Mucosa of descending colon (tissue), 3 donors: ENCODE measurements at regions not wholly inside any gene's neighbourhood (a gene's known extent, or its start where the extent isn't known, plus 50 kb on each side); places are given as distances from the start of the nearest gene placed in this dataset.

Experiments used
- ATAC-seq: fragments of 200-7000 bp; cut with Tn5 transposase; one replicate; pipeline ENCODE4 v1.9.1; 2020; ENCODE audit warnings: mild to moderate bottlenecking, moderate library complexity
- DNase-seq, 3 donors: peaks; one replicate each; pipeline ENCODE4 v3.0.0-alpha.2; 2020
- H3K36me3 ChIP-seq: fragments of 200-600 bp; one replicate; pipeline ENCODE4 v1.8.0; 2021; ENCODE audit warnings: low read depth, mild to moderate bottlenecking
- H3K4me1 ChIP-seq: fragments of 200-600 bp; one replicate; pipeline ENCODE4 v1.8.0; 2021; ENCODE audit warnings: low read depth, mild to moderate bottlenecking
- H3K4me3 ChIP-seq: fragments of 200-600 bp; one replicate; pipeline ENCODE4 v1.8.0; 2021; ENCODE audit warnings: mild to moderate bottlenecking
- H3K9me3 ChIP-seq: fragments of 200-600 bp; one replicate; pipeline ENCODE4 v1.8.0; 2021; ENCODE audit warnings: mild to moderate bottlenecking
- intact Hi-C, 2 donors: fragments of 100-400 bp; cut with DNase I in 1 of 2; cut with micrococcal nuclease in 1 of 2; formaldehyde crosslinking; loops; one replicate each; pipeline versions ENCODE4 v1.11.0 to v1.11.1; 2022; cut with DNase I, micrococcal nuclease
- TF ChIP-seq, protein P1 (sequence below): fragments of 200-600 bp; IDR thresholded peaks from one replicate; pipeline ENCODE4 v1.8.0; 2022; ENCODE audit warnings: antibody characterized with exemption, mild to moderate bottlenecking
- donor health status: DM: no; HTN: no; CAD: no; lungs with moderate emphysema.
- donor health status: DM: no; HTN: no; CAD: no.
- donor health status: DM: no; HTN: yes; CAD: no.

GRCh38 chr3:70880421-70880820 is 568.0 kb upstream of the MDFIC2 start:
- Histone ChIP-seq H3K9me3 (no peaks in the 10 kb centered on the region), H3K4me3 (no peak overlapping the region), H3K36me3 (no peaks in the 10 kb centered on the region), H3K4me1 (no peaks in the 10 kb centered on the region)
- TF ChIP-seq, protein P1, sequence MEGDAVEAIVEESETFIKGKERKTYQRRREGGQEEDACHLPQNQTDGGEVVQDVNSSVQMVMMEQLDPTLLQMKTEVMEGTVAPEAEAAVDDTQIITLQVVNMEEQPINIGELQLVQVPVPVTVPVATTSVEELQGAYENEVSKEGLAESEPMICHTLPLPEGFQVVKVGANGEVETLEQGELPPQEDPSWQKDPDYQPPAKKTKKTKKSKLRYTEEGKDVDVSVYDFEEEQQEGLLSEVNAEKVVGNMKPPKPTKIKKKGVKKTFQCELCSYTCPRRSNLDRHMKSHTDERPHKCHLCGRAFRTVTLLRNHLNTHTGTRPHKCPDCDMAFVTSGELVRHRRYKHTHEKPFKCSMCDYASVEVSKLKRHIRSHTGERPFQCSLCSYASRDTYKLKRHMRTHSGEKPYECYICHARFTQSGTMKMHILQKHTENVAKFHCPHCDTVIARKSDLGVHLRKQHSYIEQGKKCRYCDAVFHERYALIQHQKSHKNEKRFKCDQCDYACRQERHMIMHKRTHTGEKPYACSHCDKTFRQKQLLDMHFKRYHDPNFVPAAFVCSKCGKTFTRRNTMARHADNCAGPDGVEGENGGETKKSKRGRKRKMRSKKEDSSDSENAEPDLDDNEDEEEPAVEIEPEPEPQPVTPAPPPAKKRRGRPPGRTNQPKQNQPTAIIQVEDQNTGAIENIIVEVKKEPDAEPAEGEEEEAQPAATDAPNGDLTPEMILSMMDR = no peak
- intact Hi-C loops = no loop called here
- no peak for ATAC-seq
- DNase-seq = no peak

DNA sequence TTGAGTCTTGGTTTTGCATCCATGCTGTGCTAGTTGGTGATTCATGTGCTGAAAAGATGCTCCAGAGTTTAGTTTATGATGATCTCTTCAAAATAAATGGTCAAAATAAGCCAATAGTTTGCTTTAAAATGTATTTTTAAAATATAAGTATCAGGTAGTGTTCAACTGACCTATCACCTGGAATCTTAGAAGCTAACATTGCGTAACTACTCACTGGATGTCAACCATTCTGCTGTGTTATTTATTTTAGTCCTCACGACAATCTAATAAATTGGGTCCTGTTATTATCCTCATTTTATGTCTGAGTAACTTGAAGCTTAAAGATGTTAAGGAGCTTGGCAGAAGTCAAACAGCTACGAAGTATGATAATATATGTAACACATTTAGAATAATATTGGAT is 563.7 kb upstream of the MDFIC2 start:
- TF ChIP-seq, protein P1 = no peak

DNA sequence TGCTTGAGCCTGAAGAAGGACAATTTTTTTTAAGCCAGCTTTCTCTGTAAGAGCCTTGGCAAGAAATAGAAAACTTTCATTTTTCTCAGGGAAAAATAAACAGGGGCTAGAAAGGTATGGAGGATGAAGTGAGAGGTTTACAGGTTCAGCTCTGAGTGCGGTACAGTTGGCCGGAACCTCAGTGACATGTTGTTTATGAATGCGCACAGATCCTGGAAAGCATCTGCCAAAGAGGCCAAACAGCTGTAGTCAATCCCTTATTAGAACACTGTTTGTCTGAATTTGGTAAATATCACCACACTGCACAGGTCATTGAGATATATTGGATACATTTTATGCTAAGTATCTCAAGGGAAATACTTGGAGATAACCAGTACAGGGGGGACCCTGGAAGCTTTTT is 561.8 kb upstream of the MDFIC2 start:
- H3K4me1 ChIP-seq = no peaks in the 10 kb centered on the region
- no peak overlapping the region for H3K4me3 ChIP-seq
- H3K36me3 ChIP-seq = no peaks in the 10 kb centered on the region
- intact Hi-C loops = no loop called here
- no peaks in the 10 kb centered on the region for H3K9me3 ChIP-seq
- ATAC-seq = no peak
- TF ChIP-seq, protein P1 = no peak
- DNase-seq = no peak

More for the DNA sequence above, 563.7 kb upstream of the MDFIC2 start:
- ATAC-seq = no peak
- H3K36me3 ChIP-seq = no peaks in the 10 kb centered on the region
- H3K9me3 ChIP-seq = no peaks in the 10 kb centered on the region
- no peak for DNase-seq
- intact Hi-C loops = no loop called here
- no peak overlapping the region for H3K4me3 ChIP-seq
- no peaks in the 10 kb centered on the region for H3K4me1 ChIP-seq

DNA sequence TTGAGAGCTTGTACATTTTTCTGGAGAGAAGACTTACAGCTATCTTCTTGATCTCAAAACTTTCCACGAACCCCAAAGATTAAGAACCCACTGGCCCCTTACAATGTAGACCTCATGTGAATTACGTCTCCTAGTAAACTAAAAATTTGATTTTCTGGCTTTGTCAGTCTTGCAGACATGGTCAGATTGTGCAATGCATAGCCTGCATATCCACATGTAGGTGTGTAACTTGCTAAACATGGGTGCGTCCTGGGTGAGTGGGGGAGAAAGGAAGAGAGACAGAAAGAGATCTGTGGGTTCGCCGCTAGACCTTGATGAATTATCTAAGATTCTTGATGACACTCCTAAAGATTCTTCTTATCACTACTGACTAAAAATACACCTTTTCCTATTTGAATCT is 561.2 kb upstream of the MDFIC2 start:
- H3K4me1 ChIP-seq = no peaks in the 10 kb centered on the region
- H3K36me3 ChIP-seq = no peaks in the 10 kb centered on the region
- H3K4me3 ChIP-seq = no peak overlapping the region
- DNase-seq (no peak), ATAC-seq (no peak)
- TF ChIP-seq, protein P1 = no peak
- intact Hi-C loops = no loop called here
- H3K9me3 ChIP-seq = no peaks in the 10 kb centered on the region

GRCh38 chr3:70871909-70872656 is 559.6 kb upstream of the MDFIC2 start:
- intact Hi-C loops = no loop called here
- no peaks in the 10 kb centered on the region for H3K4me1 ChIP-seq
- TF ChIP-seq, protein P1 = no peak
- DNase-seq (no peak), ATAC-seq (no peak)
- H3K36me3 ChIP-seq = no peaks in the 10 kb centered on the region
- H3K9me3 ChIP-seq = no peaks in the 10 kb centered on the region
- H3K4me3 ChIP-seq = no peak overlapping the region
